Thymus (tissue), 11 donors: ENCODE measurements at regions not wholly inside any gene's neighbourhood (a gene's known extent, or its start where the extent isn't known, plus 50 kb on each side); places are given as distances from the start of the nearest gene placed in this dataset.

ENCODE experiments used
- DNase-seq, 9 donors: peaks; one replicate each; pipeline ENCODE4 v3.0.0-alpha.2; 2013; ENCODE audit warnings: low spot score in 9 of 9, low read depth in 6 of 9, missing footprints in 1 of 9
- H3K27ac ChIP-seq, 2 donors: one replicate each; pipeline ENCODE4 v1.5.1; 2013; ENCODE audit warnings: control low read depth in 1 of 2, low read depth in 1 of 2, low read length in 1 of 2, mild to moderate bottlenecking in 1 of 2, moderate library complexity in 1 of 2
- H3K27me3 ChIP-seq, 2 donors: one replicate each; pipeline ENCODE4 v1.5.1; 2013; ENCODE audit warnings: low read length in 1 of 2; ENCODE audit not compliant: control insufficient read depth in 2 of 2, insufficient read depth in 1 of 2
- H3K36me3 ChIP-seq, 2 donors: one replicate each; pipeline ENCODE4 v1.5.1; 2013; ENCODE audit warnings: low read length in 1 of 2, mild to moderate bottlenecking in 1 of 2, moderate library complexity in 1 of 2; ENCODE audit not compliant: control insufficient read depth in 2 of 2, insufficient read depth in 2 of 2
- H3K4me1 ChIP-seq, 2 donors: one replicate each; pipeline ENCODE4 v1.5.1; 2013; ENCODE audit warnings: low read length in 2 of 2; ENCODE audit not compliant: control insufficient read depth in 2 of 2, insufficient read depth in 2 of 2
- H3K4me3 ChIP-seq, 2 donors: one replicate each; pipeline ENCODE4 v1.5.1; 2013; ENCODE audit warnings: low read length in 2 of 2, control low read depth in 1 of 2, mild to moderate bottlenecking in 1 of 2
- H3K9me3 ChIP-seq, 2 donors: one replicate each; pipeline ENCODE4 v1.5.1; 2013; ENCODE audit warnings: low read length in 1 of 2, mild to moderate bottlenecking in 1 of 2; ENCODE audit not compliant: control insufficient read depth in 2 of 2, insufficient read depth in 1 of 2
- WGBS: extraction: QIAGEN DNeasy Blood & Tissue Kit; methylation state at CpG from one replicate; pipeline ENCODE4 v1.1.7; 2013; 5-methylcytosine and 5-hydroxymethylcytosine counted together
- donor health status: healthy.

GRCh38 chr11:76267556-76267955, 61.3 kb upstream of the WNT11 start:
- no peak for DNase-seq
- no peaks in the 10 kb centered on the region for H3K36me3 ChIP-seq
- H3K27ac ChIP-seq, result no peak overlapping the region
- no peaks in the 10 kb centered on the region for H3K9me3 ChIP-seq
- H3K27me3 ChIP-seq, result no peaks in the 10 kb centered on the region
- WGBS, result 96% methylated on average over 6 of the region's 6 CpGs
- H3K4me1 ChIP-seq, result no peaks in the 10 kb centered on the region
- no peak overlapping the region for H3K4me3 ChIP-seq

GRCh38 chr11:76266286-76267100, 60.2 kb upstream of the WNT11 start:
- Histone ChIP-seq H3K36me3 (no peaks in the 10 kb centered on the region), H3K27ac (no peak overlapping the region), H3K27me3 (no peaks in the 10 kb centered on the region), H3K4me3 (no peak overlapping the region), H3K4me1 (no peaks in the 10 kb centered on the region), H3K9me3 (no peaks in the 10 kb centered on the region)
- 91% methylated on average over 8 of the region's 8 CpGs for WGBS
- DNase-seq, result no peak

- H3K27me3 ChIP-seq, result no peaks in the 10 kb centered on the region
- WGBS, result 88% methylated on average over 4 of the region's 4 CpGs
- no peaks in the 10 kb centered on the region for H3K9me3 ChIP-seq
- no peak overlapping the region for H3K4me3 ChIP-seq
- H3K36me3 ChIP-seq, result no peaks in the 10 kb centered on the region
- no peak overlapping the region for H3K27ac ChIP-seq
- H3K4me1 ChIP-seq, result no peaks in the 10 kb centered on the region
- DNase-seq, result no peak
These were observed 59.5 kb upstream of the WNT11 start for GRCh38 chr11:76265771-76266241.

GRCh38 chr11:76263657-76264056, 57.4 kb upstream of the WNT11 start:
- Histone ChIP-seq H3K4me1 (no peaks in the 10 kb centered on the region), H3K4me3 (no peak overlapping the region), H3K27ac (no peak overlapping the region), H3K27me3 (no peaks in the 10 kb centered on the region), H3K36me3 (no peaks in the 10 kb centered on the region), H3K9me3 (peaks cover 0 to 2% of the 10 kb centered on the region in 2 donors)
- WGBS, result 88% methylated on average over 4 of the region's 4 CpGs
- DNase-seq, result no peak

GRCh38 chr11:76263166-76263565, 56.9 kb upstream of the WNT11 start:
- H3K9me3 ChIP-seq, result peaks cover 0 to 2% of the 10 kb centered on the region in 2 donors
- H3K36me3 ChIP-seq, result no peaks in the 10 kb centered on the region
- no peak overlapping the region for H3K27ac ChIP-seq
- no peak overlapping the region for H3K4me3 ChIP-seq
- H3K27me3 ChIP-seq, result no peaks in the 10 kb centered on the region
- H3K4me1 ChIP-seq, result no peaks in the 10 kb centered on the region
- no peak for DNase-seq
- WGBS, result 97% methylated on average over 2 of the region's 2 CpGs

- H3K4me1 ChIP-seq, result peaks cover 0 to 2% of the 10 kb centered on the region in 2 donors
- no peak overlapping the region for H3K27ac ChIP-seq
- no peaks in the 10 kb centered on the region for H3K27me3 ChIP-seq
- DNase-seq, result no peak
- H3K9me3 ChIP-seq, result peaks cover 0 to 2% of the 10 kb centered on the region in 2 donors
- 92% methylated on average over 10 of the region's 10 CpGs for WGBS
- no peaks in the 10 kb centered on the region for H3K36me3 ChIP-seq
- H3K4me3 ChIP-seq, result no peak overlapping the region
These were observed 54.1 kb upstream of the WNT11 start for GRCh38 chr11:76260296-76260925.

- Histone ChIP-seq H3K4me1 (peaks cover 0 to 12% of the 10 kb centered on the region in 2 donors), H3K27me3 (no peaks in the 10 kb centered on the region), H3K27ac (no peak overlapping the region), H3K4me3 (no peak overlapping the region), H3K36me3 (no peaks in the 10 kb centered on the region), H3K9me3 (peaks cover 0 to 2% of the 10 kb centered on the region in 2 donors)
- DNase-seq, result no peak
These were observed 53.1 kb upstream of the WNT11 start for GRCh38 chr11:76259299-76259908.

- H3K4me3 ChIP-seq, result no peak overlapping the region
- no peaks in the 10 kb centered on the region for H3K27me3 ChIP-seq
- H3K9me3 ChIP-seq, result peaks cover 0 to 2% of the 10 kb centered on the region in 2 donors
- no peak for DNase-seq
- 87% methylated on average over 15 of the region's 15 CpGs for WGBS
- peaks cover 0 to 17% of the 10 kb centered on the region in 2 donors for H3K4me1 ChIP-seq
- no peak overlapping the region for H3K27ac ChIP-seq
- no peaks in the 10 kb centered on the region for H3K36me3 ChIP-seq
These were observed 50.9 kb upstream of the WNT11 start for GRCh38 chr11:76257074-76257719.

- Histone ChIP-seq H3K27ac (no peak overlapping the region), H3K4me1 (peaks cover 0 to 17% of the 10 kb centered on the region in 2 donors), H3K4me3 (no peak overlapping the region), H3K36me3 (no peaks in the 10 kb centered on the region), H3K9me3 (peaks cover 0 to 3% of the 10 kb centered on the region in 2 donors), H3K27me3 (no peaks in the 10 kb centered on the region)
- WGBS, result 87% methylated on average over 14 of the region's 14 CpGs
- no peak for DNase-seq
These were observed 50.1 kb upstream of the WNT11 start for GRCh38 chr11:76256448-76256847.
